ENCODE measurements at regions not wholly inside any gene's neighbourhood (a gene's known extent, or its start where the extent isn't known, plus 50 kb on each side); places are given as distances from the start of the nearest gene placed in this dataset.

DNA sequence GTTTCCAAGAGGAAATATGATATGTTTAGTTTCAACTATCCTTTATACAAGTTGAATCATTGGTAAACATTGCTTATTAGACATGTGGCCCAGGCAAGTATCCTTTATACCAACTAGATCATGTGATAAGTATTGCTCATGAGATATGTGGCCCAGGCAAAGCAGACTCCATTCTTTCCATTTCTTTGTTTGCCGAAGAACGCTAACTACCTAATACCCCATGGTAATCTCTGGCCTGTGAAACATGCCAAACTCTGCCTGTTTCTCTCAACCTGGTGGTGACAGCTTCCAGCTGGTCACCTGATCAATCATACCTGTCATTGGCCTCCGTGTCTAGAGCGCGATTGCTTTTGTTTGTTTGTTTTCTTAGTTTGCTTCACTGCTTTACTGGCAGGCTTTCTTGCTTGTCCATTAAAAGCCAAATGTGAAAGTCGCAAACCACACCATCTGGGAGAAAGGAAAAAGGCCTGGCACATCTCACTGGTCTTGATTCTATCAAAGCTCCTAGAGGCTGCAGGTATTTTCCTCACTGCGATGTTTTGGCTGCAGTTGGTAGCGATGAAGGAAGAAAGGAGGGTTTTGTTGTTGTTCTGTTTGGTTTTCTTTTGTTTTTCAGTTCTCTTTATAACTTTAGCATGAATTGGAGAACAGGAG lies 686.2 kb downstream of the KCNJ2 start:
- H2AFZ ChIP-seq (ENCODE audit: insufficient read depth, low read depth, low read length, poor library complexity, severe bottlenecking): no peak overlapping the region
- CTCF ChIA-PET: no interaction called here

DNA sequence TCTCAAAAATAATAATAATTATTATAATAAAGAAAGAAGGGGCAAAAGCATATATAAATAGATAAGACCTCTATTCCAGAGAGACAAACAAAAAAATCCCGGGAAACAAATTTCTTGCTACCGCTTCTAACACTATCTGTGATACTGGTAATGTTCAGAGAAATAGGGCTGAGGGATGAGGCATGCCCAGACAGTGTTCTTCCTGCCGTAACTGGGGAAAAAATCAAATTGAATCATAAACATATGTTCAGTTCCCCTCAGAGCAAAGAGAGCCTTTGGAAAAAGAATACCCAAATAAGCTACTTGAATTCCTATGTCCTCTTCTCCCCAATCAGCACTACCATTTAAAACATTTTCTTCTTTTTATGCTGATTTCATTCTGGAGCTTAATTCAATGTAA lies 688.0 kb downstream of the KCNJ2 start:
- H3K4me2 ChIP-seq (replicated peaks; ENCODE audit: low read depth, low read length, poor library complexity, severe bottlenecking): no peak overlapping the region
- Mint-ChIP-seq H3K4me3 (no peak overlapping the region), H3K4me1 (no peaks in the 10 kb centered on the region), H3K27me3 (no peaks in the 10 kb centered on the region), H3K27ac (no peak overlapping the region), H3K9me3 (ENCODE audit: insufficient read depth) (peaks cover 8% of the 10 kb centered on the region)
- no peak overlapping the region for H3K4me3 ChIP-seq (ENCODE audit: control extremely low read depth in 1 of 5, extremely low read depth in 1 of 5, insufficient read depth in 1 of 5, low read depth in 2 of 5, low read length in 4 of 5)
- H3K36me3 ChIP-seq (replicated peaks in 1 of 2; ENCODE audit: control extremely low read depth in 1 of 2, control insufficient read depth in 1 of 2, extremely low read depth in 1 of 2, insufficient read depth in 2 of 2, low read length in 1 of 2): no peaks in the 10 kb centered on the region
- TF ChIP-seq, protein P1, sequence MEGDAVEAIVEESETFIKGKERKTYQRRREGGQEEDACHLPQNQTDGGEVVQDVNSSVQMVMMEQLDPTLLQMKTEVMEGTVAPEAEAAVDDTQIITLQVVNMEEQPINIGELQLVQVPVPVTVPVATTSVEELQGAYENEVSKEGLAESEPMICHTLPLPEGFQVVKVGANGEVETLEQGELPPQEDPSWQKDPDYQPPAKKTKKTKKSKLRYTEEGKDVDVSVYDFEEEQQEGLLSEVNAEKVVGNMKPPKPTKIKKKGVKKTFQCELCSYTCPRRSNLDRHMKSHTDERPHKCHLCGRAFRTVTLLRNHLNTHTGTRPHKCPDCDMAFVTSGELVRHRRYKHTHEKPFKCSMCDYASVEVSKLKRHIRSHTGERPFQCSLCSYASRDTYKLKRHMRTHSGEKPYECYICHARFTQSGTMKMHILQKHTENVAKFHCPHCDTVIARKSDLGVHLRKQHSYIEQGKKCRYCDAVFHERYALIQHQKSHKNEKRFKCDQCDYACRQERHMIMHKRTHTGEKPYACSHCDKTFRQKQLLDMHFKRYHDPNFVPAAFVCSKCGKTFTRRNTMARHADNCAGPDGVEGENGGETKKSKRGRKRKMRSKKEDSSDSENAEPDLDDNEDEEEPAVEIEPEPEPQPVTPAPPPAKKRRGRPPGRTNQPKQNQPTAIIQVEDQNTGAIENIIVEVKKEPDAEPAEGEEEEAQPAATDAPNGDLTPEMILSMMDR (IDR thresholded peaks at IDR 0.05): no peak
- TF ChIP-seq EZH2 (IDR thresholded peaks at IDR 0.05; ENCODE audit: borderline replicate concordance, insufficient read depth, low read depth, low read length, poor library complexity, severe bottlenecking): no peak
- no peaks in the 10 kb centered on the region for H4K20me1 ChIP-seq (ENCODE audit: control insufficient read depth, insufficient read depth, low read length, poor library complexity, severe bottlenecking)
- H3K9ac ChIP-seq (ENCODE audit: low read length): no peak overlapping the region
- H3K9me3 ChIP-seq (ENCODE audit: control extremely low read depth in 1 of 3, control insufficient read depth in 2 of 3, insufficient read depth in 1 of 3, low read length in 2 of 3): peaks cover 0 to 15% (median 0%) of the 10 kb centered on the region in 3 donors
- no peaks in the 10 kb centered on the region for H3K4me1 ChIP-seq (ENCODE audit: control insufficient read depth in 2 of 2, insufficient read depth in 2 of 2, low read length in 2 of 2)
- no peak overlapping the region for H3K27ac ChIP-seq (ENCODE audit: low read length in 2 of 2)
- no peak for ATAC-seq (ENCODE audit: low read depth)
- intact Hi-C loops (cut with micrococcal nuclease): no loop called here
- no peaks in the 10 kb centered on the region for H3K79me2 ChIP-seq (ENCODE audit: control insufficient read depth, insufficient read depth, low read length)
- WGBS (ENCODE audit: insufficient coverage): 100% methylated on average over 1 of the region's 3 CpGs
- DNase-seq: no peak
- H3K27me3 ChIP-seq (replicated peaks in 1 of 4; ENCODE audit: control extremely low read depth in 1 of 4, control insufficient read depth in 3 of 4, insufficient read depth in 4 of 4, low read length in 3 of 4): no peaks in the 10 kb centered on the region
- ChIA-PET CTCF (no interaction called here), POLR2A (no interaction called here)
- no peak overlapping the region for H2AFZ ChIP-seq (ENCODE audit: insufficient read depth, low read depth, low read length, poor library complexity, severe bottlenecking)

More for the DNA sequence above, 686.2 kb downstream of the KCNJ2 start:
- H3K4me3 ChIP-seq (ENCODE audit: control extremely low read depth in 1 of 5, extremely low read depth in 1 of 5, insufficient read depth in 1 of 5, low read depth in 2 of 5, low read length in 4 of 5): no peak overlapping the region
- Mint-ChIP-seq H3K27ac (no peak overlapping the region), H3K9me3 (ENCODE audit: insufficient read depth) (peaks cover 6% of the 10 kb centered on the region), H3K4me3 (no peak overlapping the region), H3K4me1 (no peaks in the 10 kb centered on the region), H3K27me3 (no peaks in the 10 kb centered on the region)
- intact Hi-C loops (cut with micrococcal nuclease): no loop called here
- no peak overlapping the region for H3K4me2 ChIP-seq (replicated peaks; ENCODE audit: low read depth, low read length, poor library complexity, severe bottlenecking)
- no peak for DNase-seq
- ATAC-seq (ENCODE audit: low read depth): no peak
- no peaks in the 10 kb centered on the region for H3K4me1 ChIP-seq (ENCODE audit: control insufficient read depth in 2 of 2, insufficient read depth in 2 of 2, low read length in 2 of 2)
- H4K20me1 ChIP-seq (ENCODE audit: control insufficient read depth, insufficient read depth, low read length, poor library complexity, severe bottlenecking): no peaks in the 10 kb centered on the region
- no peak overlapping the region for H3K9ac ChIP-seq (ENCODE audit: low read length)
- H3K79me2 ChIP-seq (ENCODE audit: control insufficient read depth, insufficient read depth, low read length): no peaks in the 10 kb centered on the region
- peaks cover 0 to 10% (median 0%) of the 10 kb centered on the region in 3 donors for H3K9me3 ChIP-seq (ENCODE audit: control extremely low read depth in 1 of 3, control insufficient read depth in 2 of 3, insufficient read depth in 1 of 3, low read length in 2 of 3)
- no peak for TF ChIP-seq EZH2 (IDR thresholded peaks at IDR 0.05; ENCODE audit: borderline replicate concordance, insufficient read depth, low read depth, low read length, poor library complexity, severe bottlenecking)
- TF ChIP-seq, protein P1 (IDR thresholded peaks at IDR 0.05): no peak
- POLR2A ChIA-PET: no interaction called here
- H3K27me3 ChIP-seq (replicated peaks in 1 of 4; ENCODE audit: control extremely low read depth in 1 of 4, control insufficient read depth in 3 of 4, insufficient read depth in 4 of 4, low read length in 3 of 4): no peaks in the 10 kb centered on the region
- 100% methylated on average over 6 of the region's 8 CpGs for WGBS (ENCODE audit: insufficient coverage)
- H3K27ac ChIP-seq (ENCODE audit: low read length in 2 of 2): no peak overlapping the region
- no peaks in the 10 kb centered on the region for H3K36me3 ChIP-seq (replicated peaks in 1 of 2; ENCODE audit: control extremely low read depth in 1 of 2, control insufficient read depth in 1 of 2, extremely low read depth in 1 of 2, insufficient read depth in 2 of 2, low read length in 1 of 2)

Data from B cell (primary cell).